C4-2B (cell line): ENCODE measurements at regions not wholly inside any gene's neighbourhood (a gene's known extent, or its start where the extent isn't known, plus 50 kb on each side); places are given as distances from the start of the nearest gene placed in this dataset.

ENCODE experiments used
- ZFX ChIP-seq: fragments of 450-650 bp; IDR thresholded peaks from 2 replicates; pipeline ENCODE4 v1.6.1; 2017
- TF ChIP-seq, protein P1 (sequence below): fragments of 450-650 bp; conservative IDR thresholded peaks from 2 replicates; pipeline ENCODE4 v1.5.1; 2017; ENCODE audit warnings: mild to moderate bottlenecking

DNA sequence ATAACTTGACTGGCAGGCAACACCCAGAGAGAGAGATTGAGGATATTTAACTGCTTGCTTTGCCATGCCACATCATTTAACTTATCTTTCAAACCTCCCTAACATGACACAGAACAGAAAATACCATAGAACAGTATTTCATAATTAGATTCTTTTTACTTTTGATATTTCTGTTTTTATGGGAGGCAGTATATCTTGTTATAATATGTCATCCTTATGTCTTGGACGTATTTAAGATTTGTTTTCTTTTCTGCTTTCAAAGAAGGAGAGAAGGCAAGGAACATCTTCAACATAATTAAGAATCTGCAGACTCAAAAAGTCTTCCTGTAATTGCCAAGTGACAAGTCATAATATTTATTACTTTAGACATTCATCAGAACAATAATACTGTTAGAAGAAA, 1283.7 kb downstream of the GRIK2 start:
- TF ChIP-seq, protein P1, sequence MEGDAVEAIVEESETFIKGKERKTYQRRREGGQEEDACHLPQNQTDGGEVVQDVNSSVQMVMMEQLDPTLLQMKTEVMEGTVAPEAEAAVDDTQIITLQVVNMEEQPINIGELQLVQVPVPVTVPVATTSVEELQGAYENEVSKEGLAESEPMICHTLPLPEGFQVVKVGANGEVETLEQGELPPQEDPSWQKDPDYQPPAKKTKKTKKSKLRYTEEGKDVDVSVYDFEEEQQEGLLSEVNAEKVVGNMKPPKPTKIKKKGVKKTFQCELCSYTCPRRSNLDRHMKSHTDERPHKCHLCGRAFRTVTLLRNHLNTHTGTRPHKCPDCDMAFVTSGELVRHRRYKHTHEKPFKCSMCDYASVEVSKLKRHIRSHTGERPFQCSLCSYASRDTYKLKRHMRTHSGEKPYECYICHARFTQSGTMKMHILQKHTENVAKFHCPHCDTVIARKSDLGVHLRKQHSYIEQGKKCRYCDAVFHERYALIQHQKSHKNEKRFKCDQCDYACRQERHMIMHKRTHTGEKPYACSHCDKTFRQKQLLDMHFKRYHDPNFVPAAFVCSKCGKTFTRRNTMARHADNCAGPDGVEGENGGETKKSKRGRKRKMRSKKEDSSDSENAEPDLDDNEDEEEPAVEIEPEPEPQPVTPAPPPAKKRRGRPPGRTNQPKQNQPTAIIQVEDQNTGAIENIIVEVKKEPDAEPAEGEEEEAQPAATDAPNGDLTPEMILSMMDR: no peak
- TF ChIP-seq ZFX: no peak
